T-helper 2 cell treated with Interferon-gamma antibody and Interleukin-4, amounts not matched to agents 100 ng/mL and 5 ng/mL, for 36 hours (primary cell): ENCODE measurements at regions not wholly inside any gene's neighbourhood (a gene's known extent, or its start where the extent isn't known, plus 50 kb on each side); places are given as distances from the start of the nearest gene placed in this dataset.

Experiments used
- intact Hi-C: fragments of 100-400 bp; cut with micrococcal nuclease; formaldehyde crosslinking; loops from one replicate; pipeline ENCODE4 v1.15.1; 2023

DNA sequence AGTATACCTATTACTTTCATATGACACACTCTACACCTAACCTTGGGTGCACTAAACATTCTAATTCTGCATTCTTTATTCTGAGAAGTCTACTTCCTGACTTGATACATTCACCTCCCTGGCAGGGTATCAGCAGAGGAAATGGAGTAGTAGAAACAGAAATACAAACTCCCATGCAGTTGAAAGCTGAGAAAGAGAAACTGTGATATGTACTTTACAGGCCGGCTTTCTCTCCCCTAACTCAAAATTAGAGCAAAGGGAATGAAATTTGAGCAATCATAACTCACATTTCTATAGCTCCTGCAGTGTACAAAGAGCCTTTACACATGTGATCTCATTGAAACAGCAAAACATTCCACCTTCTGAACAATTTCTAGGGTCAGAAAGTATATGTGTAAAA lies 135.5 kb upstream of the COL8A1 start:
- intact Hi-C loops: no loop called here

DNA sequence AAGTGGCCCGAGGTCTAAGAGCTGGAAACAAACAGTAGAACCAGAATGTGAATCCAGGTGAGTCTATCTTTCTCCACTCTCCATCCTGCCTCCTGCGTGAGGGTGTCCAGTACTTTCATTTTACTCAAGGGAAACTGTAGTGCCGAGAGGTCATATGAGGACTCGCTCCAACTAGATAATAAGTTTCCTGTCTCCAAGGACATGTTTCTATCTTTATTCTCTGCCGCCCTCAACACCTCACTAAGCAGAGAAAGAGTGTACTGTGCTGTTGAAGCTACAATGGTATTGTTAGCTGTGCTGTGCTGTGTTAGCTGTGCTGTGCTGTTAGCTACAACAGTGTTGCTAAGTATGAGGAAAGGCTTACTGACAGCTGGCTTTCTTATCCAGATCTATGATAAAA lies 137.9 kb upstream of the COL8A1 start:
- intact Hi-C loops: no loop called here

DNA sequence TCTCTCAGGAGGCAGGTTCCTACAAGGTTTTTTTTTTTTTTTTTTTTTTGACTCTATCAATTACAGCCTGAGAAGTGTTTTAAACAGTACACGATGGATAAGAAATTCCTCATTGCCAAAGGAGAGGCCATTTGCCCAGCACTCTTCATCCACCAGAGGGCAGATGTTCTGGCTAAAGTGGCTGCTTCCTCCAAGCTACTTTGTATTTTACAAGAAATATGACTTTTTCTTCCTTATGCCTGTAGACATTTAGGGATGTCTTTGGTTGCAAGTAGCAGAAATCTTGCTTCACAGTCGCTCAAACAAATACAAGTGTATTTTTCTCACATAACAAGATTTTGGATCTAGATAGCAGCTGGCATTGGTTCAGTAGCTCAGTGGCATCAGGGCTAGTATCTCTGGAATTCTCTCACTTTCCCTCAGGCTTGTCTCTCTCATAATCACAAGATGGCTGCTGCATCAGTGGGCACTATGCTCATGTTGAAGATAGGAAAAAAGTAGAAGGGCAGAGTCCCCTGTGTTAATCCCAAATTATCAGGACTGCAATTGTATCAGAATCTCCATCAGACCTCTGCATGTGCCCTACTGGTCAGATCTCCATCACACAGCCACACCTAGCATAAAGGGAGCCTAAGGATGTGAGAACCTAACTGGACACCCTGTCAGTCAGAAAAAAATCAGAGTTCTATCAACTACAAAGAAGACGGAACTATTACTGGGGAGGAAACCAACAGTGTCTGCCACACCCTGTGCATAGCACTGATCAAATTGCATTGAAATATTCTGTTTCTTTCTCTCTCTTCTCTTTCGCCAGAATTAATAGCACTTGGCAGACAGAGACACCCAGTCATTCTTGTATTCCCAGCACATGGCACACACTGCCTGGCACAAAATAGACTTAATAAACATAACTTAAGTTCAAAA lies 138.9 kb upstream of the COL8A1 start:
- intact Hi-C loops: loop anchor here (1.0 to 2.0 kb wide), 2 partner anchors 187 to 254 kb away; no protein-coding TSS in a partner anchor

DNA sequence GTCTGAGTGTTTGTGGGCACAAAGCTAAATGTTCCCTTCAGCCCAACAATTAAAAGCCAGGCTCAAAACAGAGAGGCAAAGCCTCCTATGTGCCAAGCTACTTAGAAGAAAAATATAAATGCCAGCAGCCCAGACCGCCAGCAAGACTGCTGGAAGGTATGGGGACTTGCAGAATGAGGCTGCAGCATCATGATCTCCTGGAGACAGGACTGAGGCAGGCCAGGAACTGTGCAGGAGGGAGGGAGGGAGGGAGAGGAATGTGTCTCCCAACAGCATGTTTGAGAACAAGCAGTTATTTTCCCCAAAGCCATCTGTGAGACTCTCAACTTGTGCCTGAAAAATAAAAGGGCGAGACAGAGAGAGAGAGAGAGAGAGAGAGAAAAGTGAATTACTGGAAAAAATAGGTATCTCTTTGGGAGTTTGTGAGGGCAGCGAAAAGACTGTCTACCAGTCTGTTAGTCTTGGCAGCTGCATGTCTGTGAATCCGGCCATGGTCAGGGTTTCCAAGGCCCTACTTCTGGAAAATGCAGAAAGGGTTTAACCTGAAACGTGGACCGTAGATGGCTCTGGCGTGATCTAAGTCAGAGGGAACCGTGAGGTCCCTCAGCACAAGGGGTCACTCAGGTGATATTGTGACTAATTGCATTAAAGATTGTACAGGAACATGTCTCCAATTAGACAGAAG lies 139.7 kb upstream of the COL8A1 start:
- intact Hi-C loops: loop anchor here (1.0 to 2.0 kb wide), 2 partner anchors 188 to 255 kb away; no protein-coding TSS in a partner anchor

DNA sequence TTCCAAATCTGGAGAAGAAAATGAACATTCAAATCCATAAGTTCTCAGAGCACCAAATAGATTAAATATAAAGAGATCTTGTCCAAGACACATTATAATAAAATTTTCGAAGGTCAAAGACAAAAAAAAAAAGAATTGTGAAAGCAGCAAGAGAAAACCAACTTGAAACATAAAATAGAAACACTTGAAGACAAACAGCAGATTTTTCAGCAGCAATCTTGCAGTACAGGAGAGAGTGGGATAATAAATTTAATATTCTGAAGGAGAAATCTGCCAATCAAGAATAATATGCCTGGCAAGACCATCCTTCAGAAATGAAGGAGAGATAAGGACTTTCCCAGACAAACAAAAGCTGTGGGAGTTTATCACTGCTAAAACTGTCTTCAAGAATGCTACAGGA lies 150.5 kb upstream of the COL8A1 start:
- intact Hi-C loops: no loop called here

DNA sequence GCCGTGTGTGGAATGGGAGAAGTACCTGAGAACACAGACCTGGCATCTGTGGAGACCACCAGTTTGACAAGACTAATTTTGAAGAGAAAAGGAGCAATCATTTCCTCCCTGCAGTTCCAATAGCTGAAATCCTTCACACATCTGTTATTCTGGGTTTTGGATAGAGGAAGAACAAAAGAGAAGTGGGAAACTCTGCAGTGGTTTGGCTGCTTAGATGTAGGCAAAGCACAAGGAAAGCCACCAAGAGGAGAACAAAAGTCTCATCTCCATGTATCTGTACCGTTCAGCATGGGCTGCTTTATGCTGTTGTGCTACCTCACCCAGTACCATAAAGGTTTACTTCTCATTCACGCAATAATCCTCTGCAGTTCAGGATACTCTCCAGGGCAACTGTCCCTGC lies 153.1 kb upstream of the COL8A1 start:
- intact Hi-C loops: no loop called here

DNA sequence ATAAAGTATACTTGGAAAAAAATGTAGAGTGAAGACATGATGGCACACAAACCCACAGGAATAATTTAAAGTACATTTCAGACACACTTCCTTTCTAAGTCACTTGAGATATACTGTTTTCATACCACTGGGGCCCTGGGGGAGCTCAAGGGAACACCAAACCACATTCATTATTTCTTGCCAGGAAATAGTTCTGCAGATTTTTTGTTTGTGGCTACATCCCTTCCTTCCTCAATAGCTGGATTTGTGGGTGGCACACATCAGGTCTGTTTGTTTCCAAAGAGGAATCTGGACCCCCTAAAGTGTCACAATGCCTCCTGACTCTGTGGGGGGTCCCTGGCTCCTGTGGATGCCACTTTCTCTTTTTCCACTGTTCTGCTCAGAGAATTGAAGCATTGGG lies 153.5 kb upstream of the COL8A1 start:
- intact Hi-C loops: no loop called here

DNA sequence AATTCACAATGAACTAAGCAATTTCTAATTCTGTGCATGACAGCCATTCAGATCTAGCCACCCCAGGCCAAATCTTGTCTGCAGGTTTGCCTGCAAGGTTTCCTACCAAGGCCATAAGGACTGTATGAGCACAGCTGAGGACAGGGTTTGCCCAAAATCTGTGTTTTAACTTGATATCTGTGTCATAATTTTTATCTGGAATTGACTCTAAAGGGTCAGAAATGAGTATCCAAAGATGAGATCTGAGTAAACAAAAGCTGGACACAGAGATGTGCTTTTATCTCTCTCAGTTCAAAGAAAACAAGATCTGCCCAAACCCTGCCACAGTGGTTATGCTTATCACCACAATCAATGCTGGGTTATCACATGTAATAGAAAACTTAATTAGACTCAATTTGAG lies 154.6 kb upstream of the COL8A1 start:
- intact Hi-C loops: no loop called here

DNA sequence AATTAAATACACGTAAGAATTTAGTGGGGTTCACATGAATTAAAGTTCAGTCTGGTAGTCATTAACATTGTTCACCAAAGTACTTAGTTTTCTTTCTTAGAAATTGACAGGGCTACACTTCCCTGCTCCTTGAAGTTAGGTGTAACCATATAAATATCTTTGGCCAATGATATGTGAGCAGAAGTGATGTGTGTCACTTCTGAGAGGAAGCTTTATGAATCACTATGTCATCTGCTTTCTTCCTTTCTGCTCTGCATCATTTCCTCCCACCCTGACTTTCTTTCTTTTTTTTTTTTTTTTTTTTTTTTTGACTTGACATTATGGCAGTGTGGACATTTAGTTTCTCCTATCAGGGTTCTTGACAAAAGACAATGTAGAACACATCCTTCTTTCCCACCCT lies 156.2 kb upstream of the COL8A1 start:
- intact Hi-C loops: no loop called here

DNA sequence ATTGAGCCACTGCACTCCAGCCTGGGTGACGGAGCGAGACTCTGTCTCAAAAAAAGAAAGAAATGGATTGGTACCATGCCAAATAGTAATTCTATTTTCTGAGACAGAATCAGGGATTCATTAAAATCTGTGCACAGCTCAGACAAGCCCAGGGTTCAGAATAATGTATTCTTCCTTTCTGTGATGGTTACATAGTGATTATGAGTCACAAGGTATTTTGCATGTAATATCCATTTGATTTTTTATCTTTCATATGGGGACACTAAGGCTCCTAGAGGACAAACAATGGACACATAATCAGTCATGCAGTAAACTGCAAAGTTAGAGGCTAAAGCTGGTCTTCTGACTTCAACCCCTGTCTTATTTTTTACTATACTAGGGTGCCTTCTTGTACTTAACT lies 156.8 kb upstream of the COL8A1 start:
- intact Hi-C loops: no loop called here

DNA sequence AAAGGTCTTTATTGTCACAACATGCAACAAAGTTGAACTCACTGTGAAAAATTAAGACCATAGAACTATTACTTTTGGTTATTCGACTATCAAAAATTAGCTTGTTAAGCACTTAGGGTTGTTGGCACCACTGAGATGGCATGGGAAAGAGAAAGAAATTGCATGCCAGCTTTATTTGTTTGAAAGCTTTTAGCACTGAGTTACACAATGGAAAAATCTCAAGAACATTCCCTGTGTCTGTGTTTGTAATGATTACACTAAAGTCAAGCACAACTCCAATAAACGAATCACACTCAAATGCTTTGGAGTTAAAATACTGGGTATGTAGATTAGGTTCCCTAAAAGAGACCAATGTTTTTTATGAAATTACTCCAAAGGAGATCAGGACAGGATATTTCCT lies 158.6 kb upstream of the COL8A1 start:
- intact Hi-C loops: no loop called here

DNA sequence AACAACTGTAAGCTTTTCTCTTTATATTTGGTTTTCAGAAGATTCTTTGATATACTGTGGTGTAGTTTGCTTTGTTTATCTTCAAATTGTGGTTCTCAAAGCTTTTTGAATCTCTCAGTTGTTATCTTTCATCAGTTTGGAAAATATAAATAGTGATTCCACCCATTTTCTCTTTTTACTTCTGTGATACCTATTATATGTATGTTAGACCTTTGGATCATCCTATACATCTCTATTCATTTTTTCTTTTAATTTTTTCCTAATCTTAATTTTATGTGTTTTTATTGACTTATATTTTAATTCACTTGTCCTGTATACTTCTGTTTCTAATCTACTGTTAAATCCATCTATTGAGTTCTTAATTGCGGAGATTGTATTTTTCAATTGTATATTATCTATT lies 160.7 kb upstream of the COL8A1 start:
- intact Hi-C loops: no loop called here

DNA sequence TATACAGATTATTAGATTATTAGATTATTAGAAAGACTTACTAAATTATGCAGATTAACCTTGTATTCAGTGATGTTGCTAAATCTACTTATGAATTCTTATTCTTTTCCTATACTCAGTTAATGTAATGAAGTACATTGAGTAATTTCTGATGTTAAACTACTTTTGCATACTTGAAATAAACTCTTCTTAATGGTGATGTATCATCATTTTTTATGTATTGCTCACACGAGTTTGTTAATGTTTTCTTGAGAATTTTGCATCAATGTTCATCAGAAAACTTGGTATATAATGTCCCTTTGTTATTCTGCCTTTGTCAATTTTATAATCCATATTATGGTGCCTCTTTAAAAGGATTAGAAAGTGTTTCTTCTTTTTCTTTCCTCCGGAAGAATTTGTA lies 163.2 kb upstream of the COL8A1 start:
- intact Hi-C loops: no loop called here

DNA sequence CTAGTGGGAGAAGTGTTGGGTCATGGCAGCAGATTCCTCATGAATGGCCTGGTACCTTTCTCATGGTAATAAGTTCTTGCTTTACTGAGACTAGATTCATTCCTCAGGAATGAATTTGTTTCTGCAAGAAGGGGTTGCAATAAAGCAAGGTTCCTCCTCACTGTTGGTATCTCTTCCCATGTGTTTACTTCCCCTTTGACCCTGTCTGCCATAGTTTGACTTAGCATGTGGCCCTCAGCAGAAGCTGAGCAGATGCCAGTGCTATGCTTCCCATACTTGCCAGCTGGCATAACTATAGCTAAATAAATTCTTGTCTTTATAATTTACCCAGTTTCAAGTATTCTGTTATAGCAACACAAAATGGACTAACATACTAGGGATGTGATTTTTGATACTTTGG lies 163.6 kb upstream of the COL8A1 start:
- intact Hi-C loops: no loop called here

DNA sequence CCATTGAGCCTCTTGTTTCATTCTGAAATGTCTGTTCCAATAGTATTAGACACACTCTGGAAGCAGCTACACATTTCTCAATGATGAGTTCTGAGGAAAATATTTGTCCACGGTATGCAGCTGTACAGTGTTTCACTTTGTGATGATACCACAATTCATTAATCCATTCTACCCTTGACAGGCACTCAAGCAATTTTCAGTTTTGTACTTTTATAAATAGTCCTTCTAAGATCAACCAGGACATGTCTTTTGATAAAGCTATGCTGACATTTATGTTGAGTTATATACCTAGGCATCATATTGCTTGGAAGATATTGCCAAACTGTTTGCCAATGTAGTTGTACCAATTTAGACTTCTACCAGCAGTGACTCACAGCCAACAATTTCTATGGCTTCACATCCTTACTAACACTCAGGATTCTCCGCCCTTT lies 165.1 kb upstream of the COL8A1 start:
- intact Hi-C loops: no loop called here

DNA sequence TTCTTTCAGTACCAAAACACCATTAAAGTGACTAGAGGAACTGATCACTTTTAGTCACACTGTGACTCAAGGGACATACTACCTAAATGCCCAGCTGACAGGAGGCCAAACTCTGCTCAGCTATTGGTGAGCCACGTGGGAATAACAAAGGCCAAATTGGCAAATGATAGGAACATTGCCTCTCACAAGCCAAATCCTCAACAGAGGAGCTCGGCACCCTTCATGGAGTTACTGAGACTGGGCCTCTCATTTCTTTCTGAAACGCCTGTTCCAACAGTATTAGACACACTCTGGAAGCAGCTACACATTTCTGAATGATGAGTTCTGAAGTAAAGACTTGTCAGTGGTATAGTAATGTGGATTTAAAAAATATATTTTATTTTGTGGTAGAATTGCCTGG lies 166.0 kb upstream of the COL8A1 start:
- intact Hi-C loops: no loop called here

DNA sequence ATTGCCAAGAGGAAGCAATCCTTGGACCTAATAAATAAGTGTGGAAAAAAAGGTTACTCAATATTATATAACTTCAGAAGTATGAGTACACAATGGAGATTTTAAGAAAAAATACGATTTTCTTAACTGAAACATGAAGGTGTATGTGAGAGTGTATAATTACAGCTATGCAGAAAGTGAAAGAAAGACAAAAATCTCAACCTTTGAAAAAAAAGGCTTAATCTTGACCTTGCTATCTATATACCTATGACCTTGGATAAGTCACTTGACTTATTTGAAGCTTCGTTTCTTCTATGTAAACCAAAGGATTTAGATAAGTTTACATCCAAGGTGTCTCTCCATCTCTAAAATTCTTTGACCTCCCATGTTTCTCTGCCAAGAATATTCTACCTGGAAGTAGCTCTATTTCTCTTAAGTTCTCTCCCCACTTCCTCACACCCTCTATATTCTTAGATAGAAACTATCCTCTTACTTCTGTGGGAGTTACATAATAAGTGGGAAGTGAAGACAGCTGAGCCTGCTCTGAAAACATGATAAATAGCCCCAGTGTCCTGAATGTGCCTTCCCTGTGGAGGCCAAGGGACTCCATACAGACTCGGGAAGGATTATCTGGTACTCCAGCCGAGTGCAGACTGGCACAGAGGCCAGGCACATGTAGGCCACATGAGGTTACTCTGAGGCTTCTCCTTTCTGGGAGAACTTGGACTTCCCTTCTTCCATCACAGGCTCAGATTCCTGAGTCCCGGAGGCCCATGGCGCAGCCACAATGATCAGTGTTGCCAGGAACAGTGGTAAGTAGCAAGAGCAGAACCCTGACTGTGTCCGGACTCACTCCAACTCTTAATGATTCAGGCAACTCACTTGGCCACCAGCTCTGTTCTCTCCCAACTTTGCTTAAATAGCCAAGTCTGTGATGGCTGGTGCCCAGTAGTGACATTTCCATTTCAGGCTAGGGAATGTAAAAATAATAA lies 166.8 kb upstream of the COL8A1 start:
- intact Hi-C loops: no loop called here

DNA sequence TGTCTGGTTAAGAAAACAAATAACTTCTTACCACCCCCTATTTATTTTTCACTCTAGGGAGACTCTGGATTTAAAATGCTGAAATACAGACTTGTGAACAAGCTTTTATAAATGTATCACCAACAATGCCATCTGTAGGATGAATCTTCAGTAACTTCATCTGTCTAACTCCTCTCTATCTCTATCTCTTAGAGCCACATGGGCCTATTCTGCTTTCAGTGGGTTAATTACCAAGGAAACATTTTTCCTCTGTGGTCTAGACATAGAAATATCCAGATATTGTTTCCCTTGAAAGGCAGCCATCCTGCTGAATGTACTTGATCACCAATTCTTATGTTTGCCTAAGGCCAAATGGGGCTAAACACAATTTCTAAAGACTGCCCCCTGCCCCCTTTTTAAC lies 167.6 kb upstream of the COL8A1 start:
- intact Hi-C loops: no loop called here

DNA sequence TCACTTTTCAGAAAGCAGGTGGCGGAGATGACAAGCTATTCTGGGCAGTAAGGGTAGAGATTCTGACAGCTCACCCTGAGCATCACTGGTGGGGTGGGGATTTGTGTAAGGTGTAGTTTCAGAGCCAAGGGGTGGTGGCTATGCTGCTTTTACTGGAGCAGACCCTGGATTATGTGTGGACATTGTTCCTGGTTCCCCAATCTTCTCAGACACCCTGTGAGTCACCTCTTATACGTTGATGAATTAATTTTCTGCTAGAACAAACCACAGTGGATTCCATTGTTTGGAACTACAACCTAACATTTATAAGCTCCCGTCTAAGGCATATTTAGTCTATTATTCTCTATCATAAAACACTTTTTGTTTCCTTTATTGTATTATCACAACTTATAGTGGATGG lies 169.5 kb upstream of the COL8A1 start:
- intact Hi-C loops: no loop called here

DNA sequence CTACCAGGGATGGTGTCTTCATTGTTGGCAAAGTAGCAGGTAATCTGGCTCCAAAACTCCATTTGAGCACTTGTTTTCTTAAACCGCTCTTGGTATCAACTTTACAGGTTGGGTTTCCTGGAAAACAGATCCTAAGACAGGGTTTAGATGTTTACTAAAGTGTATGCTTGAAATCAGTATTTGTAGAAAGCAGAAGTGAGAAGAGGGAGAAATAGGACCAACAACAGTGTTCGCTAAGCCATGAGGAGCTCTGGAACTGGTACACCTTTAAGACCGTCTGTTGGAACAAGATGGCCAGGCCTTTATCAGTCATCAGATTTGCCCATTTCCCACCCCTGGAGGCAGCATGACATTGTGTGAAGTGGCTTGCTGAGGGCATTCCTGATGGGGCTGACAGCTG lies 171.0 kb upstream of the COL8A1 start:
- intact Hi-C loops: no loop called here

DNA sequence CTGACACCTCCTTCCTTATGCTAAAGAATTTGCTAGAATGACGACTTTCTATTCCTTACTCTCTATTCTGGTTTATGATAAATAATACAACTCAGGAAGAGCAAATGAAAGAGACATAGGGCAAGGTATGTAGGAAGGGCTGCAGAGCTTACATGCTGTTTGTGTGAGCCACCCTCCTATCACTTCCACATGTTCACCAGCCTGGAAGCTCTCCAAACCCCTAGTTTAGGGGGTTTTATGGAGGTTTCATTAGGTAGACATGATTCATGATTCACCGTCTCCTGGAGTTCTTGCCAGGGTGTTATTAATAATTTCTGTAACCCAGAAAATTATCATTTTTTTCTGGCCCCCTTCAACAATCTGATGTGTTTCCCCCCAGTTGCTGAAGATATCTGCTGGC lies 172.1 kb upstream of the COL8A1 start:
- intact Hi-C loops: no loop called here

DNA sequence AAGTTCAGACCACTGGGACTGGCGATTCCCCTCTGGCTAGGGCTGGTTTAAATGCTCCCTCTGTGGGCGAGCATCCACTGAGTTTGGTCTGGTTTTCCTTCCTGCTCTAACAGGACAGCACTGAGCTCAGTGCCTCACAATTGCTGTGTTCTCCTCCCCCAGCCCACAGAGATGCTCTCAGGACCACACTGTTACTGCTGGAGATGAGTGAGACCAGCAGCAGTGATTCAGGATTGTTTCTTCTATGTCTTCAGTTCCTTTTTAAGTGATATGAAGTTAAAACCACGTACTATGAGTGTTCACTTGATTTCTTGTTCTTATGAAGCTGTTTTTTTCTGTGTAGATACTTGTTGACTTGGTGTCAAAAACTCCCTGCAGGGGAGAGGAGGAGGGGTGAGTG lies 180.4 kb upstream of the COL8A1 start:
- intact Hi-C loops: no loop called here
